ENCODE measurements at regions not wholly inside any gene's neighbourhood (a gene's known extent, or its start where the extent isn't known, plus 50 kb on each side); places are given as distances from the start of the nearest gene placed in this dataset.

DNA sequence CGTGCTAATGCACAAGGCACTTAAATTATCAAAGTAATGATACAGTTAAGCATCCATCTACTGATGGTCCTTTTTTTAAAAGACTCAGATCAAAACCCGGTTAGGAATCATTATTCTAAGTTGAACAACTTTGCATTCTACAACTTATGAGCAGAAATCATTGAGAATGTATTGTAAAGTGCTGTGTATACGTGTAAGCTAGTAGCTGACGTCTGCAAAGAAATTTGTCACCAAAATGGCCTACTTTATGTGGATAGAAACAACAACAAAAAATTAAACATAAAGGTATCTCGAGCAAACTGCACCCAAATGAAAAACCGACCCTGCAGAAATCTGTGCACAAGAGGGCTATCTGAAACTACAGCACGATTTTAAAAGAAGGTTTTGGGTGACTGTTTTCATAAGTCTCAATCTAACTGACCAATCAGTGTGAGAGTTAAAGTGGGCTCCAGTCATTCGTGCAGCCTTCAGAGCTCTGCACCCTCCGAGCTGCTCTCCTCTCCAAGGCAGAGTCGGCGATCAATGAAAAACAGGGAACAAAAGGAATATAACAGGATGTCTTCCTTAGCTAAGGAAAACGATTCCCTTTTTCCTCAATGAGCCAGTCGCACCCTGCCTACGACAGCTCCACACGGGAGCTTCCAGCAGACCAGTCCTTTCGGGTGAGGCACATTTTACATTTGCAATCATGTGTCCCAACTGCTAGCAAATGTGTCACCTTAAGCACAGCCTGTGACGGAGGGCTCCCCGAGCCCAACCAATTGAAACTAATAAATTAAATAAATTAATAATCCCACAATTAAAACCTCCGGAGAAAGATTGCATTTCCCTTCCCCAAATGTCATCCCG is 200.7 kb upstream of the FOXN3 start:
- intact Hi-C loops (cut with DNase I): no loop called here
- 1 to 2% methylated on average over 20 of the region's 20 CpGs for WGBS, 2 donors
- H3K4me1 ChIP-seq: peaks cover 40% of the 10 kb centered on the region
- no peaks in the 10 kb centered on the region for H3K9me3 ChIP-seq
- no peaks in the 10 kb centered on the region for H3K36me3 ChIP-seq (replicated peaks in 1 of 2; ENCODE audit: insufficient read depth in 1 of 2, low read depth in 2 of 2)
- peak overlapping the region in 3 of 4 donors; percentile 64 to 89 (median 72) for H3K27ac ChIP-seq
- peak overlapping the region; percentile 35 to 72 for H3K4me3 ChIP-seq
- DNase-seq: peak; percentile 34 to 55 (median 48)
- peak in 2 of 3 donors; percentile 46 to 63 for TF ChIP-seq POLR2A (IDR thresholded peaks at IDR 0.05)
- TF ChIP-seq, protein P1, sequence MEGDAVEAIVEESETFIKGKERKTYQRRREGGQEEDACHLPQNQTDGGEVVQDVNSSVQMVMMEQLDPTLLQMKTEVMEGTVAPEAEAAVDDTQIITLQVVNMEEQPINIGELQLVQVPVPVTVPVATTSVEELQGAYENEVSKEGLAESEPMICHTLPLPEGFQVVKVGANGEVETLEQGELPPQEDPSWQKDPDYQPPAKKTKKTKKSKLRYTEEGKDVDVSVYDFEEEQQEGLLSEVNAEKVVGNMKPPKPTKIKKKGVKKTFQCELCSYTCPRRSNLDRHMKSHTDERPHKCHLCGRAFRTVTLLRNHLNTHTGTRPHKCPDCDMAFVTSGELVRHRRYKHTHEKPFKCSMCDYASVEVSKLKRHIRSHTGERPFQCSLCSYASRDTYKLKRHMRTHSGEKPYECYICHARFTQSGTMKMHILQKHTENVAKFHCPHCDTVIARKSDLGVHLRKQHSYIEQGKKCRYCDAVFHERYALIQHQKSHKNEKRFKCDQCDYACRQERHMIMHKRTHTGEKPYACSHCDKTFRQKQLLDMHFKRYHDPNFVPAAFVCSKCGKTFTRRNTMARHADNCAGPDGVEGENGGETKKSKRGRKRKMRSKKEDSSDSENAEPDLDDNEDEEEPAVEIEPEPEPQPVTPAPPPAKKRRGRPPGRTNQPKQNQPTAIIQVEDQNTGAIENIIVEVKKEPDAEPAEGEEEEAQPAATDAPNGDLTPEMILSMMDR (IDR thresholded peaks at IDR 0.05): no peak
- H3K27me3 ChIP-seq: no peaks in the 10 kb centered on the region
- peak; percentile 49 for ATAC-seq

DNA sequence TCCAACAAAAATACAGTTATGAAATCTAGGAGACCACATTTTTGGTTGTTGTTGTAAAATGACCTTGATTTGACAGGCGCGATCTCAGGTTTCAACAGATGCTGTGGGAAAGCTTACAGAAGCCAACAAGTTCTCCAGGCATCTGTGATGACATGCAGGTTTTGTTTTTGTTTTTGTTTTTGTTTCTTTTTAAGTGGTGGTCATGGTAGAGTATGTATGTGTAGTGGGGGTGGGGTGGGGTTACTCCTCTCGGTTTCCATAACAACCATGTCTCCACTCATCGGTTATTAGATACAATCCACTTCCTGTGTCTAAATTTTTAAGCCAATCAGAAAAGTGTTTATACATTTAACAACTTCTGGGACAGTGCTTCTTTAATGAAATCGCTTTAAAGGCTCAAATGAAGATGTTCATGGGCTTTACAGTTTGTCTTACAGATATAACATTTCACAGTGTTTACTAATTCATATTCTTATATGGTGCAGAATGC is 199.9 kb upstream of the FOXN3 start:
- H3K27ac ChIP-seq: peak overlapping the region in 3 of 4 donors; percentile 64 to 89 (median 72)
- ATAC-seq: no peak
- no peak overlapping the region for H3K4me3 ChIP-seq
- intact Hi-C loops (cut with DNase I): no loop called here
- no peak for DNase-seq
- peaks cover 40% of the 10 kb centered on the region for H3K4me1 ChIP-seq
- no peak for TF ChIP-seq POLR2A (IDR thresholded peaks at IDR 0.05)
- TF ChIP-seq, protein P1 (IDR thresholded peaks at IDR 0.05): no peak
- no peaks in the 10 kb centered on the region for H3K36me3 ChIP-seq (replicated peaks in 1 of 2; ENCODE audit: insufficient read depth in 1 of 2, low read depth in 2 of 2)
- no peaks in the 10 kb centered on the region for H3K27me3 ChIP-seq
- no peaks in the 10 kb centered on the region for H3K9me3 ChIP-seq
- WGBS, 2 donors: 11 to 22% methylated on average over 5 of the region's 5 CpGs

DNA sequence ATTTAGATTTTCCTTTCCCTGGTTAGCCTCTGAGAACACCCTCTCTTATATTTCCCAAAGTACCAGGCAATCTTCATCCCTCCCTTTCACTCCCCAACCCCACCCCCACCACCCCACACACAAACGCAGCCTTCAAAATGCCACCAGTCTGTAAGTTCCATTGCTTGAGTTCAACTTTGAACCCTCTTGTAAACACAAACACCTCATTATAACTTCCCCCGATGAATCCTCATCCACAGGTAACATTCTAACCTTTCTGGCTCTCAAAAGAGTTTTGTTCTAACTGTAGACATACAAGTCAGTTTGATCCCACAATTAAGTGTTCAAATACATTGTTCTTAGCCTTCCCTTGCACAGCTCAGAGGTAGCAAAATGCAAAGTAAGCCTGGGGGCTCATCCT is 199.4 kb upstream of the FOXN3 start:
- Histone ChIP-seq H3K27ac (no peak overlapping the region), H3K27me3 (no peaks in the 10 kb centered on the region), H3K4me1 (peaks cover 40% of the 10 kb centered on the region), H3K4me3 (no peak overlapping the region), H3K9me3 (no peaks in the 10 kb centered on the region), H3K36me3 (replicated peaks in 1 of 2; ENCODE audit: insufficient read depth in 1 of 2, low read depth in 2 of 2) (no peaks in the 10 kb centered on the region)
- TF ChIP-seq, protein P1 (IDR thresholded peaks at IDR 0.05): no peak
- TF ChIP-seq POLR2A (IDR thresholded peaks at IDR 0.05): no peak
- DNase-seq: no peak
- WGBS, 2 donors: 29 to 38% methylated on average over 2 of the region's 2 CpGs
- no peak for ATAC-seq
- intact Hi-C loops (cut with DNase I): no loop called here

DNA sequence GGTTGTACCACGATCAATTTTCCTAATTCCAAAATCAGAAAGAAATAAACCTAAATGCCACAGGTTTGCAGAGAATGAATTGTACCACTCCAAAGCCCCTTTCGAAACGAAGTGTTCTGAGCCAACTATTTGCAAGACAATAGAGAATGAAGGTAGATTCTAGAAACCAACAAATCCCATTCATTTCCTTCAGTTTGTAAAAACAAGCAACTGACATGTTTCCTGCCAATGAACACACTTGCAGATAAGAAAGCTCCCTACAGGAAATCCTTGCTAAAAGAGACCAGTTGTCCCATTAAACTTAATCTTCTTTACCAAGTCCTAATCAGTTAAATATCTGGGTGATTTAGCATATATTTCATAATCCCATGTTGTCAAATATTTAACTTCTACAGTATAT is 198.4 kb upstream of the FOXN3 start:
- no peaks in the 10 kb centered on the region for H3K27me3 ChIP-seq
- DNase-seq: no peak
- WGBS, 2 donors: 54 to 71% methylated on average over 3 of the region's 3 CpGs
- no peak overlapping the region for H3K27ac ChIP-seq
- H3K9me3 ChIP-seq: no peaks in the 10 kb centered on the region
- intact Hi-C loops (cut with DNase I): no loop called here
- no peak for ATAC-seq
- H3K36me3 ChIP-seq (replicated peaks in 1 of 2; ENCODE audit: insufficient read depth in 1 of 2, low read depth in 2 of 2): no peaks in the 10 kb centered on the region
- no peak overlapping the region for H3K4me3 ChIP-seq
- H3K4me1 ChIP-seq: peaks cover 34% of the 10 kb centered on the region
- TF ChIP-seq, protein P1 (IDR thresholded peaks at IDR 0.05): no peak

All from body of pancreas (tissue), 4 donors.